Astrocyte (in vitro differentiated cells and primary cell): ENCODE measurements at regions not wholly inside any gene's neighbourhood (a gene's known extent, or its start where the extent isn't known, plus 50 kb on each side); places are given as distances from the start of the nearest gene placed in this dataset.
"Not testable (repeated sequence)": the region's sequence is repeated elsewhere in the genome, so short reads cannot be mapped to it uniquely, and the experiment has no call there.

Experiments used
- CTCF ChIP-seq: IDR thresholded peaks from 2 replicates; pipeline ENCODE4 v1.5.1; 2011; ENCODE audit warnings: low read depth, mild to moderate bottlenecking, inconsistent platforms, low read length, moderate library complexity; ENCODE audit not compliant: insufficient read depth
- EZH2 ChIP-seq: IDR thresholded peaks from 2 replicates; pipeline ENCODE4 v1.6.1; 2012; ENCODE audit warnings: mild to moderate bottlenecking, low read length, inconsistent platforms; ENCODE audit not compliant: insufficient read depth

DNA sequence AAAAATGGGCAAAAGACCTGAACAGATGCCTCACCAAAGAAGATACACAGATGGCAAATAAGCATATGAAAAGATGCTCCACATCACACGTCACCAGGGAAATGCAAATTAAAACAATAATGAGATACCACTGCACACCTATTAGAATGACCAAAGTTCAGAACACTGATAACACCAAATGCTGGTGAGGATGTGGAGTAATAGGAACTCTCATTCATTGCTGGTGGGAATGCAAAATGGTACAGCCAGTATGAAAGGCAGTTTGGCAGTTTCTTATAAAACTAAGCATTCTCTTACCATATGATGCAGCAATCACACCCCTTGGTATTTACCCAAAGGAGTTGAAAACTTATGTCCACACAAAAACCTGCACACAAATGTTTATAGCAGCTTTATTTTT lies 63.6 kb upstream of the PARD3 start:
- not testable (repeated sequence) for TF ChIP-seq CTCF, EZH2
